ENCODE measurements at regions not wholly inside any gene's neighbourhood (a gene's known extent, or its start where the extent isn't known, plus 50 kb on each side); places are given as distances from the start of the nearest gene placed in this dataset.
"Not testable (repeated sequence)": the region's sequence is repeated elsewhere in the genome, so short reads cannot be mapped to it uniquely, and the experiment has no call there.

GRCh38 chr18:14190776-14191442, 58.7 kb upstream of the ZNF519 start:
- TF ChIP-seq, protein P1, sequence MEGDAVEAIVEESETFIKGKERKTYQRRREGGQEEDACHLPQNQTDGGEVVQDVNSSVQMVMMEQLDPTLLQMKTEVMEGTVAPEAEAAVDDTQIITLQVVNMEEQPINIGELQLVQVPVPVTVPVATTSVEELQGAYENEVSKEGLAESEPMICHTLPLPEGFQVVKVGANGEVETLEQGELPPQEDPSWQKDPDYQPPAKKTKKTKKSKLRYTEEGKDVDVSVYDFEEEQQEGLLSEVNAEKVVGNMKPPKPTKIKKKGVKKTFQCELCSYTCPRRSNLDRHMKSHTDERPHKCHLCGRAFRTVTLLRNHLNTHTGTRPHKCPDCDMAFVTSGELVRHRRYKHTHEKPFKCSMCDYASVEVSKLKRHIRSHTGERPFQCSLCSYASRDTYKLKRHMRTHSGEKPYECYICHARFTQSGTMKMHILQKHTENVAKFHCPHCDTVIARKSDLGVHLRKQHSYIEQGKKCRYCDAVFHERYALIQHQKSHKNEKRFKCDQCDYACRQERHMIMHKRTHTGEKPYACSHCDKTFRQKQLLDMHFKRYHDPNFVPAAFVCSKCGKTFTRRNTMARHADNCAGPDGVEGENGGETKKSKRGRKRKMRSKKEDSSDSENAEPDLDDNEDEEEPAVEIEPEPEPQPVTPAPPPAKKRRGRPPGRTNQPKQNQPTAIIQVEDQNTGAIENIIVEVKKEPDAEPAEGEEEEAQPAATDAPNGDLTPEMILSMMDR (IDR thresholded peaks at IDR 0.05), result not testable (repeated sequence)
- TF ChIP-seq EP300 (IDR thresholded peaks at IDR 0.05), result not testable (repeated sequence)
